ENCODE measurements at regions not wholly inside any gene's neighbourhood (a gene's known extent, or its start where the extent isn't known, plus 50 kb on each side); places are given as distances from the start of the nearest gene placed in this dataset.

GRCh38 chr16:79297805-79298204 is 302.7 kb downstream of the MAF start:
- no CpG with 5 or more reads among the region's 4 CpGs for WGBS (ENCODE audit: extremely low coverage, insufficient coverage, insufficient read length)
- H3K4me3 ChIP-seq (ENCODE audit: low read depth, low read length): no peak overlapping the region

GRCh38 chr16:79297296-79297695 is 303.2 kb downstream of the MAF start:
- H3K27me3 ChIP-seq (ENCODE audit: insufficient read depth, low read length): no peaks in the 10 kb centered on the region
- no peak overlapping the region for H3K4me3 ChIP-seq (ENCODE audit: low read depth, low read length)
- H4K8ac ChIP-seq (ENCODE audit: low read depth, low read length): no peak overlapping the region
- no CpG with 5 or more reads among the region's 9 CpGs for WGBS (ENCODE audit: extremely low coverage, insufficient coverage, insufficient read length)
- H2AFZ ChIP-seq (ENCODE audit: insufficient read depth, low read length, poor library complexity): no peak overlapping the region
- no peaks in the 10 kb centered on the region for H3K9me3 ChIP-seq (ENCODE audit: insufficient read depth, low read depth, low read length)
- no peaks in the 10 kb centered on the region for H3K79me2 ChIP-seq (ENCODE audit: control insufficient read depth, insufficient read depth, low read length, poor library complexity)
- no peak overlapping the region for H2BK12ac ChIP-seq (ENCODE audit: low read length)
- no peak overlapping the region for H3K9ac ChIP-seq (ENCODE audit: low read length)
- no peak overlapping the region for H2AK5ac ChIP-seq (ENCODE audit: low read length)
- no peak overlapping the region for H2BK120ac ChIP-seq (ENCODE audit: insufficient read depth, low read length, poor library complexity)
- no peak overlapping the region for H3K23ac ChIP-seq (ENCODE audit: low read length)
- no peaks in the 10 kb centered on the region for H3K79me1 ChIP-seq (ENCODE audit: low read length)
- no peak overlapping the region for H3K27ac ChIP-seq (ENCODE audit: low read depth, low read length)
- no peak overlapping the region for H4K91ac ChIP-seq (ENCODE audit: low read depth, low read length)
- H4K12ac ChIP-seq (ENCODE audit: low read depth, low read length): no peak overlapping the region
- H3K4ac ChIP-seq (ENCODE audit: low read depth, low read length): no peak overlapping the region
- H3K18ac ChIP-seq (ENCODE audit: low read length): no peak overlapping the region
- no peaks in the 10 kb centered on the region for H3K36me3 ChIP-seq (ENCODE audit: control insufficient read depth in 1 of 2, insufficient read depth in 2 of 2, low read length in 2 of 2)
- no peak overlapping the region for H2BK5ac ChIP-seq (ENCODE audit: low read depth, low read length, poor library complexity)
- H3K14ac ChIP-seq (ENCODE audit: low read length): no peak overlapping the region
- H3K4me2 ChIP-seq (ENCODE audit: low read length): no peak overlapping the region
- DNase-seq: no peak
- peaks cover 0 to 9% of the 10 kb centered on the region in 2 experiments for H3K4me1 ChIP-seq (ENCODE audit: control insufficient read depth in 1 of 2, insufficient read depth in 2 of 2, low read length in 2 of 2)

More at GRCh38 chr16:79297805-79298204, 302.7 kb downstream of the MAF start:
- H3K9ac ChIP-seq (ENCODE audit: low read length): no peak overlapping the region
- no peaks in the 10 kb centered on the region for H3K36me3 ChIP-seq (ENCODE audit: control insufficient read depth in 1 of 2, insufficient read depth in 2 of 2, low read length in 2 of 2)
- no peak overlapping the region for H2AFZ ChIP-seq (ENCODE audit: insufficient read depth, low read length, poor library complexity)
- H3K79me2 ChIP-seq (ENCODE audit: control insufficient read depth, insufficient read depth, low read length, poor library complexity): no peaks in the 10 kb centered on the region
- H3K27ac ChIP-seq (ENCODE audit: low read depth, low read length): no peak overlapping the region
- H4K8ac ChIP-seq (ENCODE audit: low read depth, low read length): no peak overlapping the region
- H3K9me3 ChIP-seq (ENCODE audit: insufficient read depth, low read depth, low read length): no peaks in the 10 kb centered on the region
- H3K14ac ChIP-seq (ENCODE audit: low read length): no peak overlapping the region
- H3K4ac ChIP-seq (ENCODE audit: low read depth, low read length): no peak overlapping the region
- H3K79me1 ChIP-seq (ENCODE audit: low read length): no peaks in the 10 kb centered on the region
- H2BK12ac ChIP-seq (ENCODE audit: low read length): no peak overlapping the region
- H2BK120ac ChIP-seq (ENCODE audit: insufficient read depth, low read length, poor library complexity): no peak overlapping the region
- H3K4me2 ChIP-seq (ENCODE audit: low read length): no peak overlapping the region
- no peak overlapping the region for H2AK5ac ChIP-seq (ENCODE audit: low read length)
- no peak overlapping the region for H4K91ac ChIP-seq (ENCODE audit: low read depth, low read length)
- H3K4me1 ChIP-seq (ENCODE audit: control insufficient read depth in 1 of 2, insufficient read depth in 2 of 2, low read length in 2 of 2): peaks cover 0 to 9% of the 10 kb centered on the region in 2 experiments
- H3K18ac ChIP-seq (ENCODE audit: low read length): no peak overlapping the region
- DNase-seq: no peak
- H2BK5ac ChIP-seq (ENCODE audit: low read depth, low read length, poor library complexity): no peak overlapping the region
- H3K23ac ChIP-seq (ENCODE audit: low read length): no peak overlapping the region
- H3K27me3 ChIP-seq (ENCODE audit: insufficient read depth, low read length): no peaks in the 10 kb centered on the region
- H4K12ac ChIP-seq (ENCODE audit: low read depth, low read length): no peak overlapping the region

GRCh38 chr16:79296491-79296890 is 304.0 kb downstream of the MAF start:
- no peak overlapping the region for H2AK5ac ChIP-seq (ENCODE audit: low read length)
- H3K79me2 ChIP-seq (ENCODE audit: control insufficient read depth, insufficient read depth, low read length, poor library complexity): no peaks in the 10 kb centered on the region
- no peaks in the 10 kb centered on the region for H3K9me3 ChIP-seq (ENCODE audit: insufficient read depth, low read depth, low read length)
- H4K8ac ChIP-seq (ENCODE audit: low read depth, low read length): no peak overlapping the region
- H2BK5ac ChIP-seq (ENCODE audit: low read depth, low read length, poor library complexity): no peak overlapping the region
- H4K12ac ChIP-seq (ENCODE audit: low read depth, low read length): no peak overlapping the region
- no peak overlapping the region for H2BK120ac ChIP-seq (ENCODE audit: insufficient read depth, low read length, poor library complexity)
- H2BK12ac ChIP-seq (ENCODE audit: low read length): no peak overlapping the region
- no peak overlapping the region for H3K9ac ChIP-seq (ENCODE audit: low read length)
- no peak overlapping the region for H3K23ac ChIP-seq (ENCODE audit: low read length)
- H2AFZ ChIP-seq (ENCODE audit: insufficient read depth, low read length, poor library complexity): no peak overlapping the region
- no peak for DNase-seq
- no peak overlapping the region for H3K4me2 ChIP-seq (ENCODE audit: low read length)
- H3K27ac ChIP-seq (ENCODE audit: low read depth, low read length): no peak overlapping the region
- no peak overlapping the region for H3K4ac ChIP-seq (ENCODE audit: low read depth, low read length)
- WGBS (ENCODE audit: extremely low coverage, insufficient coverage, insufficient read length): no CpG with 5 or more reads among the region's 4 CpGs
- no peak overlapping the region for H3K18ac ChIP-seq (ENCODE audit: low read length)
- no peaks in the 10 kb centered on the region for H3K36me3 ChIP-seq (ENCODE audit: control insufficient read depth in 1 of 2, insufficient read depth in 2 of 2, low read length in 2 of 2)
- peaks cover 0 to 9% of the 10 kb centered on the region in 2 experiments for H3K4me1 ChIP-seq (ENCODE audit: control insufficient read depth in 1 of 2, insufficient read depth in 2 of 2, low read length in 2 of 2)
- no peak overlapping the region for H3K4me3 ChIP-seq (ENCODE audit: low read depth, low read length)
- no peak overlapping the region for H4K91ac ChIP-seq (ENCODE audit: low read depth, low read length)
- H3K79me1 ChIP-seq (ENCODE audit: low read length): no peaks in the 10 kb centered on the region
- no peaks in the 10 kb centered on the region for H3K27me3 ChIP-seq (ENCODE audit: insufficient read depth, low read length)
- no peak overlapping the region for H3K14ac ChIP-seq (ENCODE audit: low read length)

GRCh38 chr16:79295746-79296145 is 304.8 kb downstream of the MAF start:
- H2AK5ac ChIP-seq (ENCODE audit: low read length): no peak overlapping the region
- H4K91ac ChIP-seq (ENCODE audit: low read depth, low read length): no peak overlapping the region
- H3K9ac ChIP-seq (ENCODE audit: low read length): no peak overlapping the region
- H3K27me3 ChIP-seq (ENCODE audit: insufficient read depth, low read length): no peaks in the 10 kb centered on the region
- H2BK5ac ChIP-seq (ENCODE audit: low read depth, low read length, poor library complexity): no peak overlapping the region
- DNase-seq: peak; percentile 66 to 71
- H4K12ac ChIP-seq (ENCODE audit: low read depth, low read length): no peak overlapping the region
- no peak overlapping the region for H3K4me2 ChIP-seq (ENCODE audit: low read length)
- no CpG with 5 or more reads among the region's 5 CpGs for whole genome bisulfite sequencing (ENCODE audit: extremely low coverage, insufficient coverage, insufficient read length)
- H3K4ac ChIP-seq (ENCODE audit: low read depth, low read length): no peak overlapping the region
- H3K79me2 ChIP-seq (ENCODE audit: control insufficient read depth, insufficient read depth, low read length, poor library complexity): no peaks in the 10 kb centered on the region
- H2BK12ac ChIP-seq (ENCODE audit: low read length): no peak overlapping the region
- H3K4me3 ChIP-seq (ENCODE audit: low read depth, low read length): no peak overlapping the region
- no peak overlapping the region for H4K8ac ChIP-seq (ENCODE audit: low read depth, low read length)
- no peak overlapping the region for H3K23ac ChIP-seq (ENCODE audit: low read length)
- H3K27ac ChIP-seq (ENCODE audit: low read depth, low read length): no peak overlapping the region
- no peaks in the 10 kb centered on the region for H3K9me3 ChIP-seq (ENCODE audit: insufficient read depth, low read depth, low read length)
- no peak overlapping the region for H2BK120ac ChIP-seq (ENCODE audit: insufficient read depth, low read length, poor library complexity)
- H2AFZ ChIP-seq (ENCODE audit: insufficient read depth, low read length, poor library complexity): no peak overlapping the region
- H3K36me3 ChIP-seq (ENCODE audit: control insufficient read depth in 1 of 2, insufficient read depth in 2 of 2, low read length in 2 of 2): no peaks in the 10 kb centered on the region
- peaks cover 0 to 9% of the 10 kb centered on the region in 2 experiments for H3K4me1 ChIP-seq (ENCODE audit: control insufficient read depth in 1 of 2, insufficient read depth in 2 of 2, low read length in 2 of 2)
- H3K79me1 ChIP-seq (ENCODE audit: low read length): no peaks in the 10 kb centered on the region
- no peak overlapping the region for H3K18ac ChIP-seq (ENCODE audit: low read length)
- no peak overlapping the region for H3K14ac ChIP-seq (ENCODE audit: low read length)

All from trophoblast cell (in vitro differentiated cells and primary cell).